Kidney (tissue), 13 donors: ENCODE measurements at regions not wholly inside any gene's neighbourhood (a gene's known extent, or its start where the extent isn't known, plus 50 kb on each side); places are given as distances from the start of the nearest gene placed in this dataset.

Source experiments
- DNase-seq, 5 donors: peaks; one replicate each; pipeline ENCODE4 v3.0.0-alpha.2; 2013 to 2020
- FAIRE-seq: peaks from 2 replicates; lab custom pipeline; 2012; peaks lifted over from hg19 to GRCh38; lab: Jason Lieb, UNC
- H3K27ac ChIP-seq, 2 donors: one replicate each; pipeline ENCODE4 v1.7.0; 2013; ENCODE audit warnings: low read depth in 2 of 2, low read length in 2 of 2, inconsistent platforms in 1 of 2
- H3K27me3 ChIP-seq: one replicate; pipeline ENCODE4 v1.7.1; 2013; ENCODE audit warnings: low read length, inconsistent platforms; ENCODE audit not compliant: control insufficient read depth, insufficient read depth
- H3K36me3 ChIP-seq, 3 donors: one replicate each; pipeline versions ENCODE4 v1.7.0 to v1.7.1; 2013; ENCODE audit warnings: low read length in 3 of 3, control low read depth in 1 of 3, inconsistent platforms in 1 of 3; ENCODE audit not compliant: insufficient read depth in 3 of 3, control insufficient read depth in 2 of 3
- H3K4me1 ChIP-seq, 3 donors: one replicate each; pipeline versions ENCODE4 v1.7.0 to v1.7.1; 2013; ENCODE audit warnings: low read length in 3 of 3, inconsistent platforms in 1 of 3, low read depth in 1 of 3; ENCODE audit not compliant: control insufficient read depth in 2 of 3, insufficient read depth in 2 of 3
- H3K4me3 ChIP-seq, 3 donors: one replicate each; pipeline versions ENCODE4 v1.7.0 to v1.8.1; 2013; ENCODE audit warnings: low read length in 3 of 3, control low read depth in 1 of 3, inconsistent platforms in 1 of 3
- H3K9ac ChIP-seq, 3 donors: one replicate each; pipeline versions ENCODE4 v1.7.0 to v1.7.1; 2013; ENCODE audit warnings: low read length in 3 of 3, control low read depth in 1 of 3, inconsistent platforms in 1 of 3
- H3K9me3 ChIP-seq, 3 donors: one replicate each; pipeline versions ENCODE4 v1.7.0 to v1.7.1; 2013; ENCODE audit warnings: low read length in 3 of 3, control low read depth in 1 of 3, inconsistent platforms in 1 of 3; ENCODE audit not compliant: control insufficient read depth in 2 of 3, insufficient read depth in 1 of 3
- intact Hi-C: fragments of 100-400 bp; cut with DNase I; formaldehyde crosslinking; loops from one replicate; pipeline ENCODE4 v1.11.1; 2022
- TF ChIP-seq, protein P1 (sequence below): IDR thresholded peaks from 3 replicates; pipeline ENCODE4 v1.5.1; 2012; ENCODE audit warnings: mild to moderate bottlenecking, moderate library complexity, borderline replicate concordance; ENCODE audit not compliant: insufficient read depth; ENCODE audit errors: extremely low read depth
- donor health status: control.
- donor health status: control.
- donor health status: control.
- donor health status: control.
- donor health status: control.
- donor health status: DM: yes; HTN: yes; CAD: no.
- donor health status: Normal renal cell carcinoma (clear cell type).

GRCh38 chr10:78437998-78438906 is 404.6 kb downstream of the RPS24 start:
- no peak for FAIRE-seq
- DNase-seq, result no peak

GRCh38 chr10:78438907-78439809 is 405.5 kb downstream of the RPS24 start:
- H3K27ac ChIP-seq, result no peak overlapping the region

More at GRCh38 chr10:78437998-78438906, 404.6 kb downstream of the RPS24 start:
- TF ChIP-seq, protein P1, sequence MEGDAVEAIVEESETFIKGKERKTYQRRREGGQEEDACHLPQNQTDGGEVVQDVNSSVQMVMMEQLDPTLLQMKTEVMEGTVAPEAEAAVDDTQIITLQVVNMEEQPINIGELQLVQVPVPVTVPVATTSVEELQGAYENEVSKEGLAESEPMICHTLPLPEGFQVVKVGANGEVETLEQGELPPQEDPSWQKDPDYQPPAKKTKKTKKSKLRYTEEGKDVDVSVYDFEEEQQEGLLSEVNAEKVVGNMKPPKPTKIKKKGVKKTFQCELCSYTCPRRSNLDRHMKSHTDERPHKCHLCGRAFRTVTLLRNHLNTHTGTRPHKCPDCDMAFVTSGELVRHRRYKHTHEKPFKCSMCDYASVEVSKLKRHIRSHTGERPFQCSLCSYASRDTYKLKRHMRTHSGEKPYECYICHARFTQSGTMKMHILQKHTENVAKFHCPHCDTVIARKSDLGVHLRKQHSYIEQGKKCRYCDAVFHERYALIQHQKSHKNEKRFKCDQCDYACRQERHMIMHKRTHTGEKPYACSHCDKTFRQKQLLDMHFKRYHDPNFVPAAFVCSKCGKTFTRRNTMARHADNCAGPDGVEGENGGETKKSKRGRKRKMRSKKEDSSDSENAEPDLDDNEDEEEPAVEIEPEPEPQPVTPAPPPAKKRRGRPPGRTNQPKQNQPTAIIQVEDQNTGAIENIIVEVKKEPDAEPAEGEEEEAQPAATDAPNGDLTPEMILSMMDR, result no peak
- Histone ChIP-seq H3K9ac (no peak overlapping the region), H3K4me1 (peaks cover 0 to 6% (median 4%) of the 10 kb centered on the region in 3 donors), H3K4me3 (no peak overlapping the region), H3K9me3 (no peaks in the 10 kb centered on the region), H3K36me3 (no peaks in the 10 kb centered on the region), H3K27ac (no peak overlapping the region), H3K27me3 (no peaks in the 10 kb centered on the region)
- intact Hi-C loops, result no loop called here

DNA sequence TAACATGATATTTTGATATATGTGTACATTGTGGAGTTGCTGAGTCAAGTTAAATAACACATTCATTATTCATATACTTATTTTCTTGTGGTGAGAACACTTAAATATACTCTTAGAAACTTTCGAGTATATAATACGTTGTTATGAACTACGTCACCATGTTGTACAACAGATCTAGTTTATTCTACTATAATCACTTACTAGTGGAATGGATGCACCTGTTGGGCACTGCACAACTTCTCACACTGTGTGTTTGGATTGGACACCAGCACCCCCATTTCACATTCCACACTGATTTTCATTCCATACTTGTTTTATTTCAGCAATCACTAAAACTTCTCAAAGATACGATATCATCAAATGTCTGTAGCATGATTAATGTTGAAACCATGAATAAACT is 407.3 kb downstream of the RPS24 start:
- Histone ChIP-seq H3K36me3 (no peaks in the 10 kb centered on the region), H3K4me3 (no peak overlapping the region), H3K9ac (no peak overlapping the region), H3K4me1 (peaks cover 0 to 4% (median 0%) of the 10 kb centered on the region in 3 donors), H3K27ac (no peak overlapping the region), H3K27me3 (no peaks in the 10 kb centered on the region), H3K9me3 (no peaks in the 10 kb centered on the region)
- TF ChIP-seq, protein P1, result no peak
- intact Hi-C loops, result no loop called here
- FAIRE-seq, result no peak
- DNase-seq, result no peak

More at GRCh38 chr10:78438907-78439809, 405.5 kb downstream of the RPS24 start:
- Histone ChIP-seq H3K4me3 (no peak overlapping the region), H3K4me1 (peaks cover 0 to 4% (median 2%) of the 10 kb centered on the region in 3 donors), H3K36me3 (no peaks in the 10 kb centered on the region), H3K27me3 (no peaks in the 10 kb centered on the region), H3K9me3 (no peaks in the 10 kb centered on the region), H3K9ac (no peak overlapping the region)
- no peak for FAIRE-seq
- TF ChIP-seq, protein P1, result no peak
- no peak for DNase-seq
- intact Hi-C loops, result no loop called here
